Fibroblast of mammary gland (primary cell): ENCODE measurements at regions not wholly inside any gene's neighbourhood (a gene's known extent, or its start where the extent isn't known, plus 50 kb on each side); places are given as distances from the start of the nearest gene placed in this dataset.

Experiments
- DNase-seq: peaks from one replicate; pipeline ENCODE4 v3.0.0-alpha.2; 2010; ENCODE audit warnings: low read depth
- H3K4me3 ChIP-seq: 2 replicates; pipeline ENCODE4 v1.5.1; 2011; ENCODE audit warnings: low read depth, mild to moderate bottlenecking, low read length, moderate library complexity; ENCODE audit not compliant: control insufficient read depth
- CTCF ChIP-seq: conservative IDR thresholded peaks from 2 replicates; pipeline ENCODE4 v1.5.1; 2011; ENCODE audit warnings: low read depth, low read length, inconsistent platforms; ENCODE audit not compliant: control insufficient read depth, insufficient read depth

DNA sequence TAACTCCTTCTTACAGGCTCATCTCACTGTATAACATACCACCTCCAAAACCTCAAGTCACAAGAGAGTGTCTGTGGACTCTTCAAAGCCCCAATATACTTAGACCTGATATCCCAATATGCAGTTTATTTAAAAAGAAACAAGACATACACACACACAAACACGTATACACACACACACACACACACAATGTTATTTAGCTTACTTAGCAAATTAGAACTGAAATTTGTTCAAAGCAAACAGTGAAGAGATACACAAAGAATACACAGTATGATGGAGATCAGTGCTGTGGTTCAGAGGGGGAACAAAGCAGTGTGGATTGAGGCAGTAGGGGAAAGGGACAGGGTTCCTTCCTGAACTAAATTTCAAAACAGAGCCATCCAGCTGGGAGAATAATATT lies 807.2 kb downstream of the IPMK start:
- TF ChIP-seq CTCF, result no peak
- DNase-seq, result no peak
- no peak overlapping the region for H3K4me3 ChIP-seq

DNA sequence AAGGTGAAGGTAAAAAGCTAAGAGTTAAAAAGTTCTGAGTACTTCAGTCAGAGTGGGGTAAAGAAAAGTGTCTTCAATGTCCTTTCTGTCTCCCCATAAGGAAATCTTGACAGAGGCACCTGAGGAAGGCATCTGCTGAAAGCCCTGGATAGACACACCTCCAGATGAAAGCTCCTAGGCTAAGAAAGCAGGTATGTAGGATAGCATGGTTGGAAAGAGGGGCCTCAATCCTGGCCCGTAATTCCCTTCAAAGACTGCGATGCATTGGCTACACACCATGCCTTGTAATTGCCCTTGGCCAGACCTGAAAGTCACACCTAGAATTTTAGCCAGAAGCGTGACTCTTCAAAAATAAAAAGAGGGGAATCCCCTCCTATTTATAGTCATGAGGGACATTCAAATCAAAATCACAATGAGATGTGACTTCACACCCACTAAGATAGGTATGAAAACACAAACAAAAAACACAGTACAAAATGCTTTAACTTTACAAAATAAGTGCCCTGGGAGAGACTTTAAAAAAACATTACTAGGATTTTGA lies 809.7 kb downstream of the IPMK start:
- TF ChIP-seq CTCF, result no peak
- H3K4me3 ChIP-seq, result no peak overlapping the region
- DNase-seq, result no peak

DNA sequence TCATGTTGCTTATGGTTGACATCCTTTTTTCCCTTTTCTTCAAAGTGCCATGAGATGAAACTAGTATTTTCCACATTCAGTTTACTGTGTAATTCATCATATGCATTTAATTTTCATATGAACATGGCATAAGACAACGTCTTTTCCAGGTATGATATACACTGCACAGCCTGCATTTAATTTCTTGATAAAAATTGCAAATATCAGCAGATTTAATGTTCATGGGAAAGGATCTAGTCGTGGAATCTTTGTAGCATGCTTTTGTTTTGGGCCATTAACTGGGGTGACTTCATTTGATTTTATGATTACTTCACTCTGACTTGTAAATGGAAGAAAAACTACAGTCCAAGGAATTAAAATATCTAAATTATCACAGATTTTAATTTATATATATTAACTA lies 837.3 kb downstream of the IPMK start:
- TF ChIP-seq CTCF, result no peak
- no peak overlapping the region for H3K4me3 ChIP-seq
- no peak for DNase-seq

DNA sequence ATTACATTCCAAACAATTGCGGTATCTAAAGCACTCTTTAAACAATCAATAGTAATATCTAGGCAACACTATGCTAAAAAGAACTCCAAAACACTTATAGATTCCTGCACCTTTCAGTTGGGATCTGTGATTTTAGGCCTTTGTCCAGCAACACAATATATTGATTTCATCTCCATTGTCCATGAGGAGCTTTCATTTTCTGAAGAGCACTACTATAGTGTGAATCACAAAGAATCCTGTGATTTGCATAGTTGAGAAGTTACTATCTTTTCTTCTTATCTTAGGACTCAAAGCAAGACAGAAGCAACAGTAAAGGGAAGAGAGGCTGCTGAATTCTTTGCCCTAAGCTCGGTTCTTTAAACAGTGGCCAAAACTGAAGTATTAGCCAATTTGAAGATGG lies 846.8 kb downstream of the IPMK start:
- no peak for TF ChIP-seq CTCF
- no peak overlapping the region for H3K4me3 ChIP-seq
- DNase-seq, result no peak

DNA sequence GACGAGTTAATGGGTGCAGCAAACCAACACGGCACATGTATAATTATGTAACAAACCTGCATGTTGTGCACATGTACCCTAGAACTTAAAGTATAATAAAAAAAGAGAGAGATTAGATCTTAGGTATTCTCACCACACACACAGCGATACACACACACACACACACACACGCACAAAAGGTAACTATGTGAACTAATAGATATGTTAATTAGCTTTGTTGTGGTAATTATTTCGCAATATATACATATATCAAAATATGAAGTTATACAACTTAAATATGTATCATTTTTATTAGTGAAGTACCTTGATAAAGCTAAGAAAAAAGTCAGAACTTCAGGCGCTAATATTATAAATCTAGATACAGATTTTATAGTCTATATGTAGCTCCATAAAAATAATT lies 849.2 kb downstream of the IPMK start:
- DNase-seq, result no peak
- H3K4me3 ChIP-seq, result no peak overlapping the region
- no peak for TF ChIP-seq CTCF

DNA sequence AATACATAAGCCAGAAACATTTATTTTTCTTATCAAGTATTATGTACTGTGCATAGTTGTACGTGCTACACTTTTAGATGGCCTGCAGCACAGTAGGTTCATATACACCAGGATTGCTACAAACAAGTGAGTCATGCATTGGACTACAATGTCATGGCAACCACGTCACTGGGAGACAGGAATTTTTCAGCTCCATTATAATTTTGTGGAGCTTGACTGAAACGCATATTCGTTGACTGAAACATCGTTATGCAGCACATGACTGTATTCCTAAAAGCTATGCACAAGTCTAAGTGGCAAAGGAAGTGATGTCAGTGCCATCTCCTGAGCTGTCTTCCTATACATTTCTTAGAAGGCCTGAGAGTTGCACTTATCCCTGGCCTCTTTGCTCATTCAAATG lies 871.8 kb downstream of the IPMK start:
- no peak for TF ChIP-seq CTCF
- no peak for DNase-seq
- no peak overlapping the region for H3K4me3 ChIP-seq

DNA sequence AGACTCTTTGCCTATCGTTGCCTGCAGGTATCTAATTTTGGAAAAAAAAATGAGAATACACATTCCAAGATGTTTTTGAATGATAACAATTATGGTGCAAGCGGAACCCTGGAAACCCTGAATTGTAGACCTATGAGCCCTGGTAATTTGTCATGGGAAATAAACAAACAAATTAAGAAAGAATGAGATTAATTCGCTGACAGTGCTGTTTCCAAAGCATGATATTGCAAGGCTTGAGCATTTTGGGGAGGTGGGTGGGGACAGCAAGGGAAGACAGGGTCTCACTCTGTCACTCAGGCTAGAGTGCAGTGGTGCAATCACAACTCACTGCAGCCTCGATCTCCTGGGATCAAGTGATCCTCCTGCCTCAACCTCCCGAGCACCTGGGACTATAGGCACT lies 900.3 kb downstream of the IPMK start:
- TF ChIP-seq CTCF, result no peak
- DNase-seq, result no peak
- no peak overlapping the region for H3K4me3 ChIP-seq
